Fibroblast of lung (primary cell): ENCODE measurements at regions not wholly inside any gene's neighbourhood (a gene's known extent, or its start where the extent isn't known, plus 50 kb on each side); places are given as distances from the start of the nearest gene placed in this dataset.
A peak's percentile ranks its signal among the peaks of the same experiment; 100 is the strongest.

Experiments used
- DNase-seq, 2 donors: peaks; one replicate each; pipeline versions ENCODE4 v3.0.0 to v3.0.0-alpha.2; 2010; ENCODE audit warnings: low read depth in 2 of 2
- H2AFZ ChIP-seq: 2 replicates; pipeline ENCODE4 v1.5.1; 2012; ENCODE audit warnings: low read length, control low read depth, inconsistent platforms
- H3K27ac ChIP-seq: 2 replicates; pipeline ENCODE4 v1.5.1; 2011; ENCODE audit warnings: low read length, control low read depth; ENCODE audit not compliant: insufficient read depth
- H3K27me3 ChIP-seq: 2 replicates; pipeline ENCODE4 v1.5.1; 2011; ENCODE audit warnings: mild to moderate bottlenecking, low read length; ENCODE audit not compliant: control insufficient read depth, insufficient read depth
- H3K36me3 ChIP-seq: 2 replicates; pipeline ENCODE4 v1.5.1; 2011; ENCODE audit warnings: low read length; ENCODE audit not compliant: control insufficient read depth, insufficient read depth
- H3K4me1 ChIP-seq: 2 replicates; pipeline ENCODE4 v1.5.1; 2011; ENCODE audit warnings: low read length; ENCODE audit not compliant: control insufficient read depth, insufficient read depth; ENCODE audit errors: extremely low read depth
- H3K4me2 ChIP-seq: 2 replicates; pipeline ENCODE4 v1.5.1; 2011; ENCODE audit warnings: low read length, control low read depth; ENCODE audit not compliant: insufficient read depth; ENCODE audit errors: extremely low read depth
- H3K4me3 ChIP-seq, 4 experiments: fragments of 200-600 bp in 1 of 4; sonication (generic) in 1 of 4; replicated peaks in 1 of 4; 2 replicates each; pipeline ENCODE4 v1.5.1; 2011 to 2016; ENCODE audit warnings: low read length in 4 of 4, low read depth in 3 of 4, mild to moderate bottlenecking in 3 of 4, control low read depth in 2 of 4, inconsistent platforms in 1 of 4, mixed read lengths in 1 of 4; ENCODE audit not compliant: insufficient read depth in 1 of 4; ENCODE audit errors: control extremely low read depth in 1 of 4
- H3K79me2 ChIP-seq: 2 replicates; pipeline ENCODE4 v1.5.1; 2012; ENCODE audit warnings: mild to moderate bottlenecking, low read length, inconsistent platforms; ENCODE audit not compliant: control insufficient read depth, insufficient read depth
- H3K9ac ChIP-seq: 2 replicates; pipeline ENCODE4 v1.5.1; 2011; ENCODE audit warnings: mild to moderate bottlenecking, low read length, control low read depth; ENCODE audit not compliant: insufficient read depth
- H3K9me3 ChIP-seq: 2 replicates; pipeline ENCODE4 v1.5.1; 2012; ENCODE audit warnings: low read depth, low read length; ENCODE audit not compliant: control insufficient read depth, insufficient read depth
- H4K20me1 ChIP-seq: 2 replicates; pipeline ENCODE4 v1.5.1; 2011; ENCODE audit warnings: low read length; ENCODE audit not compliant: control insufficient read depth, insufficient read depth; ENCODE audit errors: extremely low read depth
- CTCF ChIP-seq, 2 donors: IDR thresholded peaks in 1 of 2; conservative IDR thresholded peaks in 1 of 2; 1 replicate in 1 of 2; 2 replicates in 1 of 2; pipeline ENCODE4 v1.5.1; 2011 to 2012; ENCODE audit warnings: low read length in 2 of 2, control low read depth in 1 of 2, inconsistent platforms in 1 of 2, low read depth in 1 of 2, mild to moderate bottlenecking in 1 of 2
- EZH2 ChIP-seq: IDR thresholded peaks from 2 replicates; pipeline ENCODE4 v1.5.1; 2012; ENCODE audit warnings: low read length, control low read depth, mild to moderate bottlenecking; ENCODE audit errors: missing control alignments

- no peak overlapping the region for H3K9ac ChIP-seq
- no peak overlapping the region for H2AFZ ChIP-seq
- H3K4me1 ChIP-seq: no peaks in the 10 kb centered on the region
- no peaks in the 10 kb centered on the region for H3K27me3 ChIP-seq
- no peak overlapping the region for H3K27ac ChIP-seq
- H3K9me3 ChIP-seq: no peaks in the 10 kb centered on the region
- TF ChIP-seq CTCF (conservative IDR thresholded peaks at IDR 0.05 in 1 of 2, IDR thresholded peaks at IDR 0.05 in 1 of 2; ENCODE audit: low read depth in 1 of 2, low read length in 2 of 2) (no peak), EZH2 (no peak)
- H3K4me2 ChIP-seq: no peak overlapping the region
- H3K36me3 ChIP-seq: no peaks in the 10 kb centered on the region
- H4K20me1 ChIP-seq: no peaks in the 10 kb centered on the region
- H3K4me3 ChIP-seq: no peak overlapping the region
- H3K79me2 ChIP-seq: no peaks in the 10 kb centered on the region
- peak in 1 of 2 donors; percentile 7 for DNase-seq
These were observed 439.1 kb downstream of the PLA2G4A start for GRCh38 chr1:187267827-187268226.

- no peak overlapping the region for H3K4me3 ChIP-seq
- TF ChIP-seq EZH2 (no peak), CTCF (conservative IDR thresholded peaks at IDR 0.05 in 1 of 2, IDR thresholded peaks at IDR 0.05 in 1 of 2; ENCODE audit: low read depth in 1 of 2, low read length in 2 of 2) (no peak)
- no peak overlapping the region for H3K4me2 ChIP-seq
- no peaks in the 10 kb centered on the region for H3K27me3 ChIP-seq
- no peaks in the 10 kb centered on the region for H3K4me1 ChIP-seq
- H3K36me3 ChIP-seq: no peaks in the 10 kb centered on the region
- no peak overlapping the region for H2AFZ ChIP-seq
- no peaks in the 10 kb centered on the region for H3K79me2 ChIP-seq
- no peak overlapping the region for H3K9ac ChIP-seq
- H4K20me1 ChIP-seq: no peaks in the 10 kb centered on the region
- DNase-seq: no peak
- no peaks in the 10 kb centered on the region for H3K9me3 ChIP-seq
- H3K27ac ChIP-seq: no peak overlapping the region
These were observed 441.5 kb downstream of the PLA2G4A start for GRCh38 chr1:187270256-187270655.

- H3K9me3 ChIP-seq: no peaks in the 10 kb centered on the region
- H3K27ac ChIP-seq: no peak overlapping the region
- H2AFZ ChIP-seq: no peak overlapping the region
- no peaks in the 10 kb centered on the region for H3K27me3 ChIP-seq
- H4K20me1 ChIP-seq: no peaks in the 10 kb centered on the region
- no peaks in the 10 kb centered on the region for H3K79me2 ChIP-seq
- no peak for DNase-seq
- TF ChIP-seq CTCF (conservative IDR thresholded peaks at IDR 0.05 in 1 of 2, IDR thresholded peaks at IDR 0.05 in 1 of 2; ENCODE audit: low read depth in 1 of 2, low read length in 2 of 2) (no peak), EZH2 (no peak)
- H3K9ac ChIP-seq: no peak overlapping the region
- H3K4me3 ChIP-seq: no peak overlapping the region
- no peak overlapping the region for H3K4me2 ChIP-seq
- no peaks in the 10 kb centered on the region for H3K4me1 ChIP-seq
- no peaks in the 10 kb centered on the region for H3K36me3 ChIP-seq
These were observed 446.6 kb downstream of the PLA2G4A start for GRCh38 chr1:187275346-187275745.
